ENCODE measurements at regions not wholly inside any gene's neighbourhood (a gene's known extent, or its start where the extent isn't known, plus 50 kb on each side); places are given as distances from the start of the nearest gene placed in this dataset.

- TF ChIP-seq CTCF (IDR thresholded peaks at IDR 0.05): no peak
- TF ChIP-seq POLR2A (IDR thresholded peaks at IDR 0.05): no peak
These were observed 1011.9 kb downstream of the CDH8 start for GRCh38 chr16:61024180-61024900.

All from uterus (tissue), 2 donors.